Stimulated activated CD8-positive, alpha-beta memory T cell treated with anti-CD3 and anti-CD28 coated beads, Interleukin-4, amount 100 ng/mL, for 24 hours (primary cell): ENCODE measurements at regions not wholly inside any gene's neighbourhood (a gene's known extent, or its start where the extent isn't known, plus 50 kb on each side); places are given as distances from the start of the nearest gene placed in this dataset.

Experiments used
- DNase-seq: peaks from one replicate; pipeline ENCODE4 v3.0.0-alpha.2; 2020; ENCODE audit warnings: low read depth

- no peak for DNase-seq
These were observed 55.0 kb downstream of the GPR6 start for GRCh38 chr6:110033101-110033500.

- DNase-seq = no peak
These were observed 55.9 kb downstream of the GPR6 start for GRCh38 chr6:110033749-110034666.

- no peak for DNase-seq
These were observed 56.5 kb downstream of the GPR6 start for GRCh38 chr6:110034667-110035036.

- DNase-seq = no peak
These were observed 57.2 kb downstream of the GPR6 start for GRCh38 chr6:110035321-110035720.

- DNase-seq = no peak
These were observed 58.5 kb downstream of the GPR6 start for GRCh38 chr6:110036408-110037302.

GRCh38 chr6:110037726-110038295 is 59.7 kb downstream of the GPR6 start:
- no peak for DNase-seq

GRCh38 chr6:110039364-110039980 is 61.4 kb downstream of the GPR6 start:
- DNase-seq = peak; percentile 75

- peak; percentile 6 for DNase-seq
These were observed 61.9 kb downstream of the GPR6 start for GRCh38 chr6:110039981-110040383.

- no peak for DNase-seq
These were observed 62.6 kb downstream of the GPR6 start for GRCh38 chr6:110040716-110041115.

GRCh38 chr6:110041126-110041525 is 63.0 kb downstream of the GPR6 start:
- DNase-seq = no peak

GRCh38 chr6:110041830-110042229 is 63.7 kb downstream of the GPR6 start:
- no peak for DNase-seq

- DNase-seq = no peak
These were observed 64.7 kb downstream of the GPR6 start for GRCh38 chr6:110042670-110043296.

- no peak for DNase-seq
These were observed 65.4 kb downstream of the GPR6 start for GRCh38 chr6:110043366-110043994.

GRCh38 chr6:110044096-110044495 is 66.0 kb downstream of the GPR6 start:
- no peak for DNase-seq

- DNase-seq = no peak
These were observed 66.5 kb downstream of the GPR6 start for GRCh38 chr6:110044622-110045021.

GRCh38 chr6:110048221-110048875 is 70.2 kb downstream of the GPR6 start:
- no peak for DNase-seq

GRCh38 chr6:110049696-110050439 is 71.8 kb downstream of the GPR6 start:
- DNase-seq = no peak
